PC-3 (cell line): ENCODE measurements at regions not wholly inside any gene's neighbourhood (a gene's known extent, or its start where the extent isn't known, plus 50 kb on each side); places are given as distances from the start of the nearest gene placed in this dataset.

Experiments
- EZH2 ChIP-seq: fragments of 300-600 bp; sonication (generic); IDR thresholded peaks from one replicate; pipeline ENCODE4 v1.6.1; 2017; ENCODE audit warnings: antibody characterized with exemption, mild to moderate bottlenecking, low read length; ENCODE audit not compliant: unreplicated experiment
- EZH2phosphoT487 ChIP-seq: fragments of 300-600 bp; sonication (generic); IDR thresholded peaks from 2 replicates; pipeline ENCODE4 v1.6.1; 2018; ENCODE audit warnings: mild to moderate bottlenecking, antibody characterized with exemption, low read length, borderline replicate concordance
- TF ChIP-seq, protein P1 (sequence below): fragments of 300-600 bp; sonication (generic); conservative IDR thresholded peaks from 2 replicates; pipeline ENCODE4 v1.5.1; 2017; ENCODE audit warnings: antibody characterized with exemption, low read depth, mild to moderate bottlenecking, low read length

DNA sequence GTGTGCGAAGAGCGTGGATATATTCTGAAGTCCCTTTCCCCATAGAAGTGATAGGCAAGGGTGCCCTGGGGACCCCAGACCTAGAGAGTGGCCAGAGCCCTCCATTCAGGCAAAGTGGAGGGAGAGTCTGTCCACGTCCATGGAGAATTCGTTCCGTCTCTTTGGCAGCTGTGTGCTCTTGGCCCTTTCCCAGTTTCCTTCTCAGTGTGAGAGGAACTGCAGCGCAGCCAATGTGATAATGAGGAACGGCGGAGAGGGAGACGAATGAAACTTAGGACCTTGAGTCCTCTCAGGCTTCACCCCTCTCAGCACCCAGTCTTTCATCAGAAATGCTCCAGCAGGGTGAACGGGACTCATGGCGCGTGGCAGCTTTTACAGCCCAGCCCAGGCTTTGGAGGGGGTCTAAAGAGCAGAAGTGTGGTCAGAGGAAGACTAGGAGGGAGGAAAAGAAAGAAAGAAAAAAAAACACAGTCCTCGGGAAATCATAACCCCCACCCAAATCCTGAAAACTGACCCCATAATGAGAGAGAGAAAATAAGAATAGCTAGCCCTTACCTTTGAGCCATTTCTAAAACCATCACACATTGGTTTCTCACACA is 95.0 kb upstream of the RIOK3 start:
- TF ChIP-seq, protein P1, sequence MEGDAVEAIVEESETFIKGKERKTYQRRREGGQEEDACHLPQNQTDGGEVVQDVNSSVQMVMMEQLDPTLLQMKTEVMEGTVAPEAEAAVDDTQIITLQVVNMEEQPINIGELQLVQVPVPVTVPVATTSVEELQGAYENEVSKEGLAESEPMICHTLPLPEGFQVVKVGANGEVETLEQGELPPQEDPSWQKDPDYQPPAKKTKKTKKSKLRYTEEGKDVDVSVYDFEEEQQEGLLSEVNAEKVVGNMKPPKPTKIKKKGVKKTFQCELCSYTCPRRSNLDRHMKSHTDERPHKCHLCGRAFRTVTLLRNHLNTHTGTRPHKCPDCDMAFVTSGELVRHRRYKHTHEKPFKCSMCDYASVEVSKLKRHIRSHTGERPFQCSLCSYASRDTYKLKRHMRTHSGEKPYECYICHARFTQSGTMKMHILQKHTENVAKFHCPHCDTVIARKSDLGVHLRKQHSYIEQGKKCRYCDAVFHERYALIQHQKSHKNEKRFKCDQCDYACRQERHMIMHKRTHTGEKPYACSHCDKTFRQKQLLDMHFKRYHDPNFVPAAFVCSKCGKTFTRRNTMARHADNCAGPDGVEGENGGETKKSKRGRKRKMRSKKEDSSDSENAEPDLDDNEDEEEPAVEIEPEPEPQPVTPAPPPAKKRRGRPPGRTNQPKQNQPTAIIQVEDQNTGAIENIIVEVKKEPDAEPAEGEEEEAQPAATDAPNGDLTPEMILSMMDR = no peak
- TF ChIP-seq EZH2phosphoT487 (no peak), EZH2 (no peak)
